ENCODE measurements at regions not wholly inside any gene's neighbourhood (a gene's known extent, or its start where the extent isn't known, plus 50 kb on each side); places are given as distances from the start of the nearest gene placed in this dataset.
"Not testable (repeated sequence)": the region's sequence is repeated elsewhere in the genome, so short reads cannot be mapped to it uniquely, and the experiment has no call there.

DNA sequence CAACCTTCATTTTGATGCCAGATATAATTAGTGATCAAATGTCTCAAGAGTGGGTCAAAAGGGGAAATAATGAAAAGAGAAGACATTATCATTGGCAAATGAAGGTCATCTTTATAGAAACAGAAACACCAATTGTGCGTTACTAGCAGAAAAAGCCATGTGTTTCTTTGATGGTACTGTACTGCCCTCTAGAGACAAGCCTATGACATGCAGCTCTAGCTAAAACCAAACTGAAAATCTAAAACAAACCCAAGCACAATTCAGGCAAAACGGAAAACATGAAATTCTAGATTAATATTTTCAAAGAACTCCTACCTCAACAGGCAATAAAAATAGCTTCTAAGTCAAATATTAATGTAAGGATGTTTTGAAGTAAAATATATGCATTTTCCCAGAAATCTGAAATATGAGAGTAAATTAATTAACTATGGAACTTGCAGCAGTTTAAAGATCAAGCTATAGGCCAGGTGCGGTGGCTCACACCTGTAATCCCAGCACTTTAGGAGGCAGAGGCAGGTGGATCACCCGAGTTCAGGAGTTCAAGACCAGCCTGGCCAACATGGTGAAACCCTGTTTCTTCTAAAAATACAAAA lies 115.4 kb downstream of the KLHL28 start:
- Histone ChIP-seq H2AFZ (ENCODE audit: low read length) (no peak overlapping the region), H3K79me2 (ENCODE audit: insufficient read depth, low read length) (no peaks in the 10 kb centered on the region), H3K4me1 (ENCODE audit: insufficient read depth, low read length) (no peaks in the 10 kb centered on the region), H3K27me3 (ENCODE audit: control insufficient read depth in 1 of 2, insufficient read depth in 2 of 2, low read length in 2 of 2) (0 out of 5 replicates have a peak, but pooled peaks cover 0 to 2% of the 10 kb centered on the region in 2 experiments), H3K4me2 (ENCODE audit: low read depth, low read length) (no peak overlapping the region), H4K20me1 (ENCODE audit: insufficient read depth, low read length) (no peaks in the 10 kb centered on the region), H3K9ac (ENCODE audit: insufficient read depth, low read depth, low read length) (no peak overlapping the region), H3K36me3 (replicated peaks in 1 of 2; ENCODE audit: control insufficient read depth in 1 of 2, insufficient read depth in 2 of 2, low read length in 2 of 2) (no peaks in the 10 kb centered on the region), H3K27ac (ENCODE audit: extremely low read length, insufficient read depth, low read length) (no peak overlapping the region), H3K4me3 (replicated peaks in 1 of 3; ENCODE audit: insufficient read depth in 1 of 3, low read depth in 2 of 3, low read length in 3 of 3) (no peak overlapping the region), H3K9me3 (ENCODE audit: low read length) (no peaks in the 10 kb centered on the region)
- BruUV-seq (replicated peaks) = no TSS peak
- ChIA-PET POLR2A (interaction anchor here (1.4 kb wide), 1 partner anchor 51 kb away, joined by 6 read pairs; a partner anchor contains a TSS), CTCF (ENCODE audit: low intra/inter-chr PET ratio, low total read pairs) (no interaction called here)
- in situ Hi-C loops (cut with HindIII; ENCODE audit: extremely low pct_ligation_motif_present, low pct_unique_long_range_greater_than_20kb) = no loop called here
- peak; percentile 27 for DNase-seq (ENCODE audit: low spot score)
- peak; percentile 67 for FAIRE-seq
- TF ChIP-seq MAFF (IDR thresholded peaks at IDR 0.05; ENCODE audit: low read depth, low read length) = peak; percentile 17; the same call in 1 of the 2 replicates
- TF ChIP-seq, protein P1, sequence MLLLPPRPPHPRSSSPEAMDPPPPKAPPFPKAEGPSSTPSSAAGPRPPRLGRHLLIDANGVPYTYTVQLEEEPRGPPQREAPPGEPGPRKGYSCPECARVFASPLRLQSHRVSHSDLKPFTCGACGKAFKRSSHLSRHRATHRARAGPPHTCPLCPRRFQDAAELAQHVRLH (CRISPR knock-in tag; IDR thresholded peaks at IDR 0.05; ENCODE audit: borderline replicate concordance, low read depth) = no peak
- 0 out of 2 replicates have a peak, but pooled peaks have one; percentile 23 for TF ChIP-seq RAD21 (CRISPR knock-in tag; IDR thresholded peaks at IDR 0.05)
- peak; percentile 82 for TF ChIP-seq STAG1 (CRISPR knock-in tag; IDR thresholded peaks at IDR 0.05)
- peak; percentile 21 to 44; a peak in 2 of 4 replicates for TF ChIP-seq MAFK (conservative IDR thresholded peaks at IDR 0.05 in 1 of 2, IDR thresholded peaks at IDR 0.05 in 1 of 2; ENCODE audit: low read length in 2 of 2)
- TF ChIP-seq, protein P2, sequence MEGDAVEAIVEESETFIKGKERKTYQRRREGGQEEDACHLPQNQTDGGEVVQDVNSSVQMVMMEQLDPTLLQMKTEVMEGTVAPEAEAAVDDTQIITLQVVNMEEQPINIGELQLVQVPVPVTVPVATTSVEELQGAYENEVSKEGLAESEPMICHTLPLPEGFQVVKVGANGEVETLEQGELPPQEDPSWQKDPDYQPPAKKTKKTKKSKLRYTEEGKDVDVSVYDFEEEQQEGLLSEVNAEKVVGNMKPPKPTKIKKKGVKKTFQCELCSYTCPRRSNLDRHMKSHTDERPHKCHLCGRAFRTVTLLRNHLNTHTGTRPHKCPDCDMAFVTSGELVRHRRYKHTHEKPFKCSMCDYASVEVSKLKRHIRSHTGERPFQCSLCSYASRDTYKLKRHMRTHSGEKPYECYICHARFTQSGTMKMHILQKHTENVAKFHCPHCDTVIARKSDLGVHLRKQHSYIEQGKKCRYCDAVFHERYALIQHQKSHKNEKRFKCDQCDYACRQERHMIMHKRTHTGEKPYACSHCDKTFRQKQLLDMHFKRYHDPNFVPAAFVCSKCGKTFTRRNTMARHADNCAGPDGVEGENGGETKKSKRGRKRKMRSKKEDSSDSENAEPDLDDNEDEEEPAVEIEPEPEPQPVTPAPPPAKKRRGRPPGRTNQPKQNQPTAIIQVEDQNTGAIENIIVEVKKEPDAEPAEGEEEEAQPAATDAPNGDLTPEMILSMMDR (CRISPR knock-in tag; IDR thresholded peaks at IDR 0.05) = peak; percentile 79
- no peak for TF ChIP-seq ESRRA (CRISPR knock-in tag; IDR thresholded peaks at IDR 0.05; ENCODE audit: low read depth)
- peak; percentile 45 for TF ChIP-seq SMC3 (IDR thresholded peaks at IDR 0.05; ENCODE audit: low read length)
- peak; percentile 65 for ATAC-seq
- WGBS (ENCODE audit: low lambda C conversion rate) = 4% methylated on average over 4 of the region's 4 CpGs
- intact Hi-C loops (cut with micrococcal nuclease; ENCODE audit: unreplicated experiment) = no loop called here

DNA sequence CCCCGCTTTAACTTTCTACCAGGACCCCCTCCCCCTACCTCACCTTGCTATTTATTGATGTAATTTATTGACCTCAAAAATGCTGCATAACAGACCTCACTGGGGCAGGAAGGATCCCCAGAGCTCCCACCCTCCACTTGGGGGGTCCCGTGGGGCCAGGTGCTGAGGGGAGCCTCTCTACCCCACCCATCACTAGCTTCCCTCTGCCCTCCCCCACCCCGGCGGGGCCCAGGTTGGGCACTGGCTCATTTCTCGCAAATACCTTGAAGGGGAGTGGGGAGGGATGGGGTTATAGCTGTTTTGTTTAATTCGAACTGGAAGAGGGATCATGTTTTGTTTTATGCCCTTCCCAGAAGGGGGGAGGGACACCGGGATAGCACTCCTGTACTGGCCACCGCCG lies 125.8 kb downstream of the KLHL28 start:
- H3K36me3 ChIP-seq (replicated peaks in 1 of 2; ENCODE audit: control insufficient read depth in 1 of 2, insufficient read depth in 2 of 2, low read length in 2 of 2); BruUV-seq (replicated peaks); H4K20me1 ChIP-seq (ENCODE audit: insufficient read depth, low read length); H3K4me1 ChIP-seq (ENCODE audit: insufficient read depth, low read length); H3K27me3 ChIP-seq (ENCODE audit: control insufficient read depth in 1 of 2, insufficient read depth in 2 of 2, low read length in 2 of 2); H2AFZ ChIP-seq (ENCODE audit: low read length); H3K4me3 ChIP-seq (replicated peaks in 1 of 3; ENCODE audit: insufficient read depth in 1 of 3, low read depth in 2 of 3, low read length in 3 of 3); H3K9ac ChIP-seq (ENCODE audit: insufficient read depth, low read depth, low read length); FAIRE-seq; in situ Hi-C loops (cut with HindIII; ENCODE audit: extremely low pct_ligation_motif_present, low pct_unique_long_range_greater_than_20kb); DNase-seq (ENCODE audit: low spot score); H3K27ac ChIP-seq (ENCODE audit: extremely low read length, insufficient read depth, low read length); CTCF ChIA-PET (ENCODE audit: low intra/inter-chr PET ratio, low total read pairs); H3K9me3 ChIP-seq (ENCODE audit: low read length); H3K79me2 ChIP-seq (ENCODE audit: insufficient read depth, low read length); H3K4me2 ChIP-seq (ENCODE audit: low read depth, low read length); intact Hi-C loops (cut with micrococcal nuclease; ENCODE audit: unreplicated experiment); ATAC-seq; POLR2A ChIA-PET: not testable (repeated sequence)
- 12% methylated on average over 9 of the region's 9 CpGs for WGBS (ENCODE audit: low lambda C conversion rate)

Measured in HepG2 (cell line).